Suppressor macrophage treated with lipopolysaccharide for 1 hour (primary cell): ENCODE measurements at regions not wholly inside any gene's neighbourhood (a gene's known extent, or its start where the extent isn't known, plus 50 kb on each side); places are given as distances from the start of the nearest gene placed in this dataset.

Experiments
- DNase-seq, 3 donors: peaks; one replicate each; pipeline ENCODE4 v3.0.0-alpha.2; 2020 to 2022

GRCh38 chr2:213202011-213202410 lies 50.6 kb upstream of the IKZF2 start:
- no peak for DNase-seq

GRCh38 chr2:213205944-213206343 lies 54.5 kb upstream of the IKZF2 start:
- no peak for DNase-seq

- no peak for DNase-seq
Observed at GRCh38 chr2:213213186-213213585, 61.8 kb upstream of the IKZF2 start.

GRCh38 chr2:213214209-213214608 lies 62.8 kb upstream of the IKZF2 start:
- DNase-seq = no peak

GRCh38 chr2:213216461-213216860 lies 65.0 kb upstream of the IKZF2 start:
- no peak for DNase-seq

GRCh38 chr2:213219816-213220215 lies 64.4 kb upstream of the SPAG16 start:
- DNase-seq = no peak

- no peak for DNase-seq
Observed at GRCh38 chr2:213220967-213221603, 63.2 kb upstream of the SPAG16 start.

- DNase-seq = no peak
Observed at GRCh38 chr2:213221957-213222356, 62.3 kb upstream of the SPAG16 start.

GRCh38 chr2:213224366-213224765 lies 59.9 kb upstream of the SPAG16 start:
- no peak for DNase-seq

- peak in 1 of 3 donors; percentile 11 for DNase-seq
Observed at GRCh38 chr2:213225866-213226265, 58.4 kb upstream of the SPAG16 start.

GRCh38 chr2:213227458-213227857 lies 56.8 kb upstream of the SPAG16 start:
- DNase-seq = no peak

- DNase-seq = no peak
Observed at GRCh38 chr2:213228638-213229037, 55.6 kb upstream of the SPAG16 start.

- DNase-seq = no peak
Observed at GRCh38 chr2:213229814-213230213, 54.5 kb upstream of the SPAG16 start.

GRCh38 chr2:213231966-213232365 lies 52.3 kb upstream of the SPAG16 start:
- DNase-seq = no peak

- no peak for DNase-seq
Observed at GRCh38 chr2:213232649-213233437, 51.4 kb upstream of the SPAG16 start.

GRCh38 chr2:213233438-213234330 lies 50.6 kb upstream of the SPAG16 start:
- DNase-seq = no peak
